SK-N-MC (cell line): ENCODE measurements at regions not wholly inside any gene's neighbourhood (a gene's known extent, or its start where the extent isn't known, plus 50 kb on each side); places are given as distances from the start of the nearest gene placed in this dataset.
"Not testable (repeated sequence)": the region's sequence is repeated elsewhere in the genome, so short reads cannot be mapped to it uniquely, and the experiment has no call there.

Source experiments
- DNase-seq: peaks from one replicate; pipeline ENCODE4 v3.0.0-alpha.2; 2011; ENCODE audit warnings: low read depth, low spot score
- H3K27ac ChIP-seq: fragments of 200-600 bp; sonication (generic); 2 replicates; pipeline ENCODE4 v1.5.1; 2016; ENCODE audit warnings: mixed run types
- H3K36me3 ChIP-seq: fragments of 200-600 bp; sonication (generic); 2 replicates; pipeline ENCODE4 v1.6.1; 2017; ENCODE audit warnings: antibody characterized with exemption, low read length, mixed read lengths; ENCODE audit not compliant: insufficient read depth
- H3K4me3 ChIP-seq: fragments of 200-600 bp; sonication (generic); 2 replicates; pipeline ENCODE4 v1.5.1; 2016
- H3K9ac ChIP-seq: fragments of 200-600 bp; sonication (generic); 2 replicates; pipeline ENCODE4 v1.8.0; 2017; ENCODE audit warnings: mixed run types, mixed read lengths; ENCODE audit not compliant: insufficient read length
- H3K9me3 ChIP-seq: fragments of 200-600 bp; sonication (generic); 2 replicates; pipeline ENCODE4 v1.6.1; 2017; ENCODE audit warnings: low read depth, mild to moderate bottlenecking, antibody characterized with exemption, low read length, moderate library complexity, mixed read lengths
- EZH2 ChIP-seq: fragments of 200-600 bp; sonication (generic); IDR thresholded peaks from one replicate; pipeline ENCODE4 v1.6.1; 2017; ENCODE audit warnings: antibody characterized with exemption
- FOXP2 ChIP-seq: optimal IDR thresholded peaks from 2 replicates; pipeline ENCODE3; 2011; ENCODE audit warnings: mild to moderate bottlenecking, moderate library complexity; ENCODE audit not compliant: insufficient read depth; ENCODE audit errors: extremely low read length, control extremely low read depth
- POLR2AphosphoS5 ChIP-seq: IDR thresholded peaks from 2 replicates; pipeline ENCODE4 v1.6.1; 2012; ENCODE audit warnings: mild to moderate bottlenecking, low read depth, low read length, borderline replicate concordance

DNA sequence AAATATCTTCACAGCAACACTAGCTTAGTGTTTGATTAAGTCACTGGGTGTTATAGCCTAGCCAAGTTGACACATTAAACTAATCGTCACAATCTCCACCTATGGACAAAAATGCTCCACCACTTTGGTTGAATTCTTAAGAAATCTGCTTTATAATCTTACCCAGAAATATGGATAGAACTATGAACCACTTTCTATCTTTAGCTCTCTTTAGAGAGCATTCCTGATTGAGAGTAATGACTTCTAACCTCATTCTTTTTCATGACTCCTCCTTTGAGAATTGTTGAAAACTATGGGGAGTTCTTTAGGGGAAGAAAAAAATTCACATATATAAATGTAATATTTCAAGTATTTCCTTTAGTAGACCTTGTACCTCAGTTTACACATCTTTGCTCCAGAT, 1282.2 kb upstream of the ZEB2 start:
- Histone ChIP-seq H3K4me3 (no peak overlapping the region), H3K36me3 (no peaks in the 10 kb centered on the region), H3K9ac (no peak overlapping the region), H3K9me3 (no peaks in the 10 kb centered on the region), H3K27ac (no peak overlapping the region)
- no peak for DNase-seq
- no peak for TF ChIP-seq FOXP2

- H3K9me3 ChIP-seq = no peaks in the 10 kb centered on the region
- no peak overlapping the region for H3K9ac ChIP-seq
- no peaks in the 10 kb centered on the region for H3K36me3 ChIP-seq
- H3K27ac ChIP-seq = no peak overlapping the region
- no peak overlapping the region for H3K4me3 ChIP-seq
- DNase-seq = no peak
- TF ChIP-seq POLR2AphosphoS5 (no peak), EZH2 (no peak), FOXP2 (no peak)
These were observed 1281.3 kb upstream of the ZEB2 start for GRCh38 chr2:145801210-145801609.

DNA sequence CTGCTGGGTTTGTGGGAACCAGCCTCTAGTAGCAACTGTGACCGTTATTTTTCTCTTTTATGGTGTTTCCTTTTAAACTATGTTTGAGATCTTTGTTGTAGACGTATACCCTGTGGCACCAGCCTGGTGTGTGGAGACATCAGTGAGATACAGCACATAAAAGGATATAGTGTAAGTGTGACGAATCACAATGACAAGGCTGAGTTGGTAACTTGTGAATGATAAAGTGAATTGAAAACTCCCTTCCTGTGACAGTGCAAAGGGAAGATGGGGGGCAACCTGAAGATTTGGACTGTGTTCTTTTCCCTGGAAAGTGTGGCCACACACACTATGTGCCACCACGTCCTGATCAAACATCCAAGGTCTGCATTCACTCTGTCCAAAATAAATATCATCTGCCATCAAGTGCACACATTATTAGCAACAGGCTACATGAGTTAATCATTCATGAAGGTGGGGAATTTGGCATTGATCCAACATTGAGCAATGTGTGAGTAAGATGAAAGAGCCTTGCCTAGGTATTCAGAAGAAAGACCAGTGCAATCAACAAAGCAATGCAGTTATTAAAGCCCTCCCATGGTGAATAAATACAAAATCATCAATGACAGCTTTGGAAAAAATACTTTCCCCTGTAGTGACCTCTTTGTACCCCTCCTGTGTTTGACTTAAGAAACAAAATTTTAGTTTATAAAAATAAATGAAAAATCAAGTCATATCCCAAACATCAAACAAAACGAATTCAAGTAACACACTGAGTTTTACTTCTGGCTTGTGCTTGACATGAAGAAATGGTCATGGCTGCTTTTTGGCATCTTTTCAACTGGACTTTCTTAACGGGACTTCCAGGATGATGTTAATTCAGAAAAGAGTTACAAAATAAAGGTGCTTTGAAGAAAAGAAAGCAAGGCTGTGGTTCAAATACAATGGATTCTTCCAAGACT, 1280.5 kb upstream of the ZEB2 start:
- TF ChIP-seq EZH2 (no peak), FOXP2 (no peak), POLR2AphosphoS5 (no peak)
- no peak for DNase-seq
- H3K4me3 ChIP-seq = no peak overlapping the region
- H3K36me3 ChIP-seq = no peaks in the 10 kb centered on the region
- no peaks in the 10 kb centered on the region for H3K9me3 ChIP-seq
- H3K9ac ChIP-seq = no peak overlapping the region
- no peak overlapping the region for H3K27ac ChIP-seq

- Histone ChIP-seq H3K9ac (no peak overlapping the region), H3K9me3 (no peaks in the 10 kb centered on the region)
These were observed 1279.7 kb upstream of the ZEB2 start for GRCh38 chr2:145799595-145800108.

GRCh38 chr2:145798419-145798818, 1278.5 kb upstream of the ZEB2 start:
- TF ChIP-seq FOXP2 (no peak), POLR2AphosphoS5 (no peak), EZH2 (no peak)
- Histone ChIP-seq H3K9me3 (no peaks in the 10 kb centered on the region), H3K9ac (no peak overlapping the region), H3K4me3 (no peak overlapping the region), H3K27ac (no peak overlapping the region), H3K36me3 (no peaks in the 10 kb centered on the region)
- DNase-seq = no peak

More at GRCh38 chr2:145799595-145800108, 1279.7 kb upstream of the ZEB2 start:
- no peak overlapping the region for H3K4me3 ChIP-seq
- no peak for DNase-seq
- no peaks in the 10 kb centered on the region for H3K36me3 ChIP-seq
- no peak for TF ChIP-seq EZH2
- TF ChIP-seq POLR2AphosphoS5 = no peak
- no peak for TF ChIP-seq FOXP2
- no peak overlapping the region for H3K27ac ChIP-seq

GRCh38 chr2:145797692-145798091, 1277.8 kb upstream of the ZEB2 start:
- H3K36me3 ChIP-seq = no peaks in the 10 kb centered on the region

DNA sequence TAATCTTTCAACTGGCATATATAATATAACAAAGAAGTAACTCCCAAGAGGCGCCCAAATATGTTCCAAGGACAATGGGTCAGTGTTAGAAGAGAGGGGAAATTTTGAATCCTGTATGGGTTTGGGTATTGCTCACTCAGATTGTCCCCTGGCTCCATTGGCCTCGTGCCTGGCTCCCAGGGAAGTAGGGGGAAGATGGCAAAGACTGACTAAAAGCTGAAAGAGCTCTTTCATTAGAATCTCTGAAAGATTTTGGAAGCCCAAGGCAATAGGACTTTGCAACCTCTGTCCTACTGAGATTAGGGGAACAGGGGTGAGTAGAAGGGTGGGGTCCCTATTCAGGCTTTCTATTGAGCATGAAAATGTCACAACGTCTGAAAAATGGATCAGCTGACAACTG, 1272.8 kb upstream of the ZEB2 start:
- Histone ChIP-seq H3K27ac (no peak overlapping the region), H3K4me3 (no peak overlapping the region), H3K9ac (no peak overlapping the region), H3K36me3 (no peaks in the 10 kb centered on the region), H3K9me3 (no peaks in the 10 kb centered on the region)
- TF ChIP-seq FOXP2 (no peak), POLR2AphosphoS5 (no peak), EZH2 (no peak)
- no peak for DNase-seq

More at GRCh38 chr2:145797692-145798091, 1277.8 kb upstream of the ZEB2 start:
- Histone ChIP-seq H3K9ac (no peak overlapping the region), H3K4me3 (no peak overlapping the region), H3K9me3 (no peaks in the 10 kb centered on the region), H3K27ac (no peak overlapping the region)
- no peak for DNase-seq
- TF ChIP-seq EZH2 = no peak
- TF ChIP-seq FOXP2 = no peak
- no peak for TF ChIP-seq POLR2AphosphoS5

DNA sequence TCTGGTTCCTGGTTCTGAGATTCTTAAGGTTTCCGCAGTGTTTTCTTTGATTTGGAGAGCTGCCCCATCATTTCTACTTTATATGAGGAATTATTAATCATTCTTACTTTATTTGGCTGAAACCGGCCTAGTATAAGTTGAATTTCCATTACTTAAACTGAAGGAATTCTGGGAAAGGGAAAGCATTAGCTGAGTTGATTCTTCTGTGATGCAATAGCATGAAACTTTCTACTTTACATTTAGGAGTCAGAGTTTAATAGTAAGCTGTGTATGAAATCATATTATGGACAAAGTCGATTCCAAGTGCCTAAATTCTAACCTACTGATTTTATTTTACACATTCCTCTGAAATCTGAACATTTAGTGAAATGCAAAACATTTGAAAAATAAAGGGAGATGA, 1269.7 kb upstream of the ZEB2 start:
- no peaks in the 10 kb centered on the region for H3K36me3 ChIP-seq
- no peaks in the 10 kb centered on the region for H3K9me3 ChIP-seq
- no peak overlapping the region for H3K9ac ChIP-seq
- DNase-seq = peak; percentile 18
- H3K27ac ChIP-seq = 0 out of 2 replicates have a peak overlapping the region, but pooled peaks have one; percentile 9
- TF ChIP-seq EZH2 (no peak), FOXP2 (no peak), POLR2AphosphoS5 (no peak)
- H3K4me3 ChIP-seq = no peak overlapping the region

DNA sequence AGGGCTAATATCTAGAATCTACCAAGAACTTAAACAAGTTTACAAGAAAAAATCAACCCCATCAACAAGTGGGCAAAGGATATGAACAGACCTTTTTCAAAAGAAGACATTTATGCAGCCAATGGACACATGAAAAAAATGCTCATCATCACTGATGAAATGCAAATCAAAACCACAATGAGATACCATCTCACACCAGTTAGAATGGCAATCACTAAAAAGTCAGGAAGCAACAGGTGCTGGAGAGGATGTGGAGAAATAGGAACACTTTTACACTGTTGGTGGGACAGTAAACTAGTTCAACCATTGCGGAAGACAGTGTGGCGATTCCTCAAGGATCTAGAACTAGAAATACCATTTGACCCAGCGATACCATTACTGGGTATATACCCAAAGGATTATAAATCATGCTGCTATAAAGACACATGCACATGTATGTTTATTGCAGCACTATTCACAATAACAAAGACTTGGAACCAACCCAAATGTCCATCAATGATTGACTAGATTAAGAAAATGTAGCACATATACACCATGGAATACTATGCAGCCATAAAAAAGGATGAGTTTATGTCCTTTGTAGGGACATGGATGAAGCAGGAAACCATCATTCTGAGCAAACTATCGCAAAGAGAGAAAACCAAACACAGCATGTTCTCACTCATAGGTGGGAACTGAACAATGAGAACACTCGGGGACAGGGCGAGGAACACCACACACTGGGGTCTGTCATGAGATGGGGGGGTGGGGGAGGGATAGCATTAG, 1267.9 kb upstream of the ZEB2 start:
- DNase-seq, H3K9ac ChIP-seq, H3K36me3 ChIP-seq, H3K9me3 ChIP-seq, H3K4me3 ChIP-seq, H3K27ac ChIP-seq: not testable (repeated sequence)

- DNase-seq = not testable (repeated sequence)
These were observed 1262.7 kb upstream of the ZEB2 start for GRCh38 chr2:145782607-145783006.

More at GRCh38 chr2:145782607-145783006, 1262.7 kb upstream of the ZEB2 start:
- not testable (repeated sequence) for H3K4me3 ChIP-seq, H3K9me3 ChIP-seq, H3K27ac ChIP-seq, H3K36me3 ChIP-seq, H3K9ac ChIP-seq
